Peyer's patch (tissue), 4 donors: ENCODE measurements at regions not wholly inside any gene's neighbourhood (a gene's known extent, or its start where the extent isn't known, plus 50 kb on each side); places are given as distances from the start of the nearest gene placed in this dataset.
"Not testable (repeated sequence)": the region's sequence is repeated elsewhere in the genome, so short reads cannot be mapped to it uniquely, and the experiment has no call there.

Experiments
- DNase-seq, 3 donors: peaks; one replicate each; pipeline ENCODE4 v3.0.0-alpha.2; 2017 to 2019
- H3K27ac ChIP-seq, 4 donors: fragments of 200-600 bp; sonication (generic); one replicate each; pipeline ENCODE4 v1.5.1; 2016 to 2019
- H3K27me3 ChIP-seq, 2 donors: fragments of 200-600 bp; sonication (generic); one replicate each; pipeline ENCODE4 v1.5.1; 2019
- H3K36me3 ChIP-seq, 3 donors: fragments of 200-600 bp; sonication (generic); one replicate each; pipeline ENCODE4 v1.5.1; 2016 to 2019
- H3K4me1 ChIP-seq, 4 donors: fragments of 200-600 bp; sonication (generic); one replicate each; pipeline ENCODE4 v1.5.1; 2016 to 2019
- H3K4me3 ChIP-seq, 4 donors: fragments of 200-600 bp; sonication (generic); 1 replicate in 3 of 4; 2 replicates in 1 of 4; pipeline ENCODE4 v1.5.1; 2016 to 2019; ENCODE audit warnings: mild to moderate bottlenecking in 1 of 4
- H3K9me3 ChIP-seq, 4 donors: fragments of 200-600 bp; sonication (generic); one replicate each; pipeline ENCODE4 v1.5.1; 2016 to 2019; ENCODE audit warnings: mild to moderate bottlenecking in 1 of 4
- CTCF ChIP-seq, 6 experiments: fragments of 450-650 bp in 4 of 6; fragments of 200-600 bp in 2 of 6; sonication (generic) in 1 of 6; IDR thresholded peaks; one replicate each; pipeline ENCODE4 v1.5.1; 2017 to 2019; ENCODE audit warnings: antibody characterized with exemption in 6 of 6, mild to moderate bottlenecking in 3 of 6, moderate library complexity in 1 of 6
- POLR2A ChIP-seq, 2 donors: fragments of 450-650 bp; IDR thresholded peaks; one replicate each; pipeline ENCODE4 v1.5.1; 2017; ENCODE audit warnings: antibody characterized with exemption in 2 of 2, mild to moderate bottlenecking in 2 of 2, moderate library complexity in 2 of 2

- no peak for DNase-seq
- Histone ChIP-seq H3K27me3 (no peaks in the 10 kb centered on the region), H3K4me3 (no peak overlapping the region), H3K27ac (no peak overlapping the region), H3K36me3 (no peaks in the 10 kb centered on the region), H3K4me1 (no peaks in the 10 kb centered on the region), H3K9me3 (no peaks in the 10 kb centered on the region)
- TF ChIP-seq CTCF (IDR thresholded peaks at IDR 0.05) (no peak), POLR2A (IDR thresholded peaks at IDR 0.05) (no peak)
Measured at GRCh38 chr6:91063362-91063761, 476.5 kb upstream of the MAP3K7 start.

- Histone ChIP-seq H3K9me3 (no peaks in the 10 kb centered on the region), H3K36me3 (no peaks in the 10 kb centered on the region), H3K4me3 (no peak overlapping the region), H3K27ac (no peak overlapping the region), H3K4me1 (no peaks in the 10 kb centered on the region), H3K27me3 (no peaks in the 10 kb centered on the region)
- TF ChIP-seq POLR2A (IDR thresholded peaks at IDR 0.05) (no peak), CTCF (IDR thresholded peaks at IDR 0.05) (no peak)
- DNase-seq: no peak
Measured at GRCh38 chr6:91057689-91058088, 470.8 kb upstream of the MAP3K7 start.

DNA sequence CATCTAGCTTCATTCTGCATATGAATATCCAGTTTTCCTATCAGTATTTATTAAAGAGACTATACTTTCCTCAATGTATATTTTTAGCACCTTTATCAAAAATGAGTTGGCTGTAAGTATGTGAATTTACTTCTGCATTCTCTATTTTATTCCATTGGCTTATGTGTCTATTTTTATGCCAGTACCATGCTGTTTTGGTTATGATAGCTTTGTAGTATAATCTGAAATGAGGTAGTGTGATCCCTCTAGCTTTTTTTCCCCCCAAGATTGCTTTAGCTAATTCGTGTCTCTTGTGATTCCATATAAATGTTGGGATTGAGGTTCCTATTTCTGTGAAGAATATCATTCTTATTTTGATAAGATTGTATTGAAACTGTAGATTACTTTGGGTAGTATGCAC is 469.1 kb upstream of the MAP3K7 start:
- no peak for DNase-seq
- Histone ChIP-seq H3K4me3 (no peak overlapping the region), H3K27ac (no peak overlapping the region), H3K27me3 (no peaks in the 10 kb centered on the region), H3K36me3 (no peaks in the 10 kb centered on the region), H3K9me3 (no peaks in the 10 kb centered on the region), H3K4me1 (no peaks in the 10 kb centered on the region)
- no peak for TF ChIP-seq POLR2A (IDR thresholded peaks at IDR 0.05)
- TF ChIP-seq CTCF (IDR thresholded peaks at IDR 0.05): no peak

- not testable (repeated sequence) for H3K27me3 ChIP-seq, H3K36me3 ChIP-seq, H3K9me3 ChIP-seq, H3K4me3 ChIP-seq, DNase-seq, H3K4me1 ChIP-seq, H3K27ac ChIP-seq
Measured at GRCh38 chr6:91052473-91053450, 465.9 kb upstream of the MAP3K7 start.

- Histone ChIP-seq H3K27ac (no peak overlapping the region), H3K4me3 (no peak overlapping the region), H3K36me3 (no peaks in the 10 kb centered on the region), H3K4me1 (no peaks in the 10 kb centered on the region), H3K9me3 (no peaks in the 10 kb centered on the region), H3K27me3 (no peaks in the 10 kb centered on the region)
- no peak for DNase-seq
- no peak for TF ChIP-seq CTCF (IDR thresholded peaks at IDR 0.05)
- no peak for TF ChIP-seq POLR2A (IDR thresholded peaks at IDR 0.05)
Measured at GRCh38 chr6:91045161-91045560, 458.3 kb upstream of the MAP3K7 start.

- no peak for DNase-seq
- no peak overlapping the region for H3K4me3 ChIP-seq
- no peaks in the 10 kb centered on the region for H3K9me3 ChIP-seq
- no peaks in the 10 kb centered on the region for H3K4me1 ChIP-seq
- H3K27ac ChIP-seq: no peak overlapping the region
- H3K27me3 ChIP-seq: no peaks in the 10 kb centered on the region
- TF ChIP-seq CTCF (IDR thresholded peaks at IDR 0.05) (no peak), POLR2A (IDR thresholded peaks at IDR 0.05) (no peak)
- no peaks in the 10 kb centered on the region for H3K36me3 ChIP-seq
Measured at GRCh38 chr6:91043751-91044150, 456.9 kb upstream of the MAP3K7 start.
